Stomach (tissue), 8 donors: ENCODE measurements at regions not wholly inside any gene's neighbourhood (a gene's known extent, or its start where the extent isn't known, plus 50 kb on each side); places are given as distances from the start of the nearest gene placed in this dataset.

ENCODE experiments used
- DNase-seq, 2 donors: peaks; one replicate each; pipeline versions ENCODE4 v3.0.0 to v3.0.0-alpha.2; 2013 to 2019
- H3K27ac ChIP-seq, 5 donors: fragments of 200-600 bp in 4 of 5; sonication (generic) in 4 of 5; one replicate each; pipeline ENCODE4 v1.5.1; 2013 to 2019; ENCODE audit warnings: mild to moderate bottlenecking in 1 of 5, moderate library complexity in 1 of 5
- H3K27me3 ChIP-seq, 3 donors: fragments of 200-600 bp; sonication (generic); one replicate each; pipeline ENCODE4 v1.5.1; 2017 to 2019; ENCODE audit warnings: mixed run types in 1 of 3
- H3K36me3 ChIP-seq, 4 donors: fragments of 200-600 bp; sonication (generic); 1 replicate in 3 of 4; 2 replicates in 1 of 4; pipeline ENCODE4 v1.5.1; 2016 to 2019
- H3K4me1 ChIP-seq, 4 donors: fragments of 200-600 bp; sonication (generic); one replicate each; pipeline ENCODE4 v1.5.1; 2016 to 2019
- H3K4me3 ChIP-seq, 4 donors: fragments of 200-600 bp; sonication (generic) in 3 of 4; one replicate each; pipeline ENCODE4 v1.5.1; 2016 to 2019; ENCODE audit warnings: mild to moderate bottlenecking in 1 of 4
- H3K9me3 ChIP-seq, 4 donors: fragments of 200-600 bp; sonication (generic); one replicate each; pipeline ENCODE4 v1.5.1; 2016 to 2019
- EP300 ChIP-seq: sonication (generic); formaldehyde crosslinking; IDR thresholded peaks from one replicate; pipeline ENCODE4 v1.6.1; 2017; ENCODE audit warnings: antibody characterized with exemption
- POLR2A ChIP-seq, 4 donors: fragments of 450-650 bp; IDR thresholded peaks; one replicate each; pipeline ENCODE4 v1.6.1; 2016; ENCODE audit warnings: antibody characterized with exemption in 4 of 4, control low read depth in 2 of 4, mild to moderate bottlenecking in 1 of 4, moderate library complexity in 1 of 4
- POLR2AphosphoS5 ChIP-seq, 3 donors: sonication (generic); formaldehyde crosslinking; IDR thresholded peaks; one replicate each; pipeline ENCODE4 v1.6.1; 2016; ENCODE audit warnings: antibody characterized with exemption in 3 of 3
- WGBS, 5 donors: extraction: QIAGEN DNeasy Blood & Tissue Kit in 3 of 5; methylation state at CpG; one replicate each; pipeline versions ENCODE4 v1.1.5 to v1.1.7; 2013 to 2018; 5-methylcytosine and 5-hydroxymethylcytosine counted together
- intact Hi-C: fragments of 100-400 bp; cut with DNase I; formaldehyde crosslinking; loops from one replicate; pipeline ENCODE4 v1.15.1; 2023; ENCODE audit warnings: low total_unique reads
- TF ChIP-seq, protein P1 (sequence below), 7 experiments: fragments of 450-650 bp in 4 of 7; fragments of 200-600 bp in 3 of 7; sonication (generic) in 3 of 7; IDR thresholded peaks; one replicate each; pipeline ENCODE4 v1.5.1; 2016 to 2019; ENCODE audit warnings: antibody characterized with exemption in 7 of 7, control low read depth in 2 of 7, mild to moderate bottlenecking in 1 of 7
- donor health status: healthy with polysubstance abuse.
- donor health status: Bipolar disorder and iron deficiency.
- donor health status: healthy.

DNA sequence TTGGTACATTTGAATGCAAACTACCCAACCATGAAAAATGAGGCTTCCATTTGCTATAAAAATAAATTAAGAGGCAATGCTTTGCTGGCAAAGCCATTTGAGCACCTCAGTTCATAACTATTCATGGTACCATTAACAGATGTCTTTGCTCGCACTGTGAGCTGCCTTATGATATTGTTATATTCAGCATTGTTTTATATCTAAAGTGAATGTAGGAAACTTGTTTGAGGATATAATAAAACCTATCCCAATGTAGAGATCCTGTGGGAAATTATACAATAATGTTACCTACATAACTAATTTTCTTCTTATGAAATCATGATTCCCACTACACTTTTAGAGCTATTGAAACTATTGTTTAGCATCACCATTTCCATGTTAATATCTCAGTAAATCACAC, 125.2 kb upstream of the TRAM1L1 start:
- Histone ChIP-seq H3K4me1 (no peaks in the 10 kb centered on the region), H3K27ac (no peak overlapping the region), H3K36me3 (no peaks in the 10 kb centered on the region), H3K27me3 (no peaks in the 10 kb centered on the region), H3K9me3 (no peaks in the 10 kb centered on the region), H3K4me3 (no peak overlapping the region)
- DNase-seq = no peak
- intact Hi-C loops = no loop called here
- WGBS, 5 donors = 79 to 97% (median 94%) methylated on average over 1 of the region's 1 CpG
- TF ChIP-seq, protein P1, sequence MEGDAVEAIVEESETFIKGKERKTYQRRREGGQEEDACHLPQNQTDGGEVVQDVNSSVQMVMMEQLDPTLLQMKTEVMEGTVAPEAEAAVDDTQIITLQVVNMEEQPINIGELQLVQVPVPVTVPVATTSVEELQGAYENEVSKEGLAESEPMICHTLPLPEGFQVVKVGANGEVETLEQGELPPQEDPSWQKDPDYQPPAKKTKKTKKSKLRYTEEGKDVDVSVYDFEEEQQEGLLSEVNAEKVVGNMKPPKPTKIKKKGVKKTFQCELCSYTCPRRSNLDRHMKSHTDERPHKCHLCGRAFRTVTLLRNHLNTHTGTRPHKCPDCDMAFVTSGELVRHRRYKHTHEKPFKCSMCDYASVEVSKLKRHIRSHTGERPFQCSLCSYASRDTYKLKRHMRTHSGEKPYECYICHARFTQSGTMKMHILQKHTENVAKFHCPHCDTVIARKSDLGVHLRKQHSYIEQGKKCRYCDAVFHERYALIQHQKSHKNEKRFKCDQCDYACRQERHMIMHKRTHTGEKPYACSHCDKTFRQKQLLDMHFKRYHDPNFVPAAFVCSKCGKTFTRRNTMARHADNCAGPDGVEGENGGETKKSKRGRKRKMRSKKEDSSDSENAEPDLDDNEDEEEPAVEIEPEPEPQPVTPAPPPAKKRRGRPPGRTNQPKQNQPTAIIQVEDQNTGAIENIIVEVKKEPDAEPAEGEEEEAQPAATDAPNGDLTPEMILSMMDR (IDR thresholded peaks at IDR 0.05) = no peak
- TF ChIP-seq EP300 (no peak), POLR2A (IDR thresholded peaks at IDR 0.05) (no peak), POLR2AphosphoS5 (IDR thresholded peaks at IDR 0.05) (no peak)

DNA sequence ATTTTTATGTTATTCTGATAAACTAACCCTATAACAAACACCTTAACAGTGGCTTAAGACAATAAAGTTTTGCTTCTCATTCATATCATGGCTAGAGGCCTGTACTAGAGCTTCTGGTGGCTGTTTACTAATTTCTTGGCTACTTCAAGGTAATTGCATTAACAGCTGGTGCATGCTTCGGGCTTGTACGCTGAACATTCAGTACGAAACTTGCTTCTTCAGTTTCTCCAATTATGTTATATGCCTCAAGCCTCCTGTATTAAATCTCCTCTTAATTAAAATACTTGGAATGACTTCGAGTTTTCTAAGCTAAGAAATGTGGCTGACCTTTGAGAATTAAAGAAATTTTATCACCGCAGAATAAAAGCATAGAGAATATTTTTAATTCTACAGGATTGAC, 138.9 kb upstream of the TRAM1L1 start:
- Histone ChIP-seq H3K27ac (no peak overlapping the region), H3K9me3 (no peaks in the 10 kb centered on the region), H3K27me3 (no peaks in the 10 kb centered on the region), H3K36me3 (no peaks in the 10 kb centered on the region), H3K4me1 (no peaks in the 10 kb centered on the region), H3K4me3 (no peak overlapping the region)
- intact Hi-C loops = no loop called here
- TF ChIP-seq POLR2AphosphoS5 (IDR thresholded peaks at IDR 0.05) = no peak
- TF ChIP-seq POLR2A (IDR thresholded peaks at IDR 0.05) = no peak
- TF ChIP-seq, protein P1 (IDR thresholded peaks at IDR 0.05) = no peak
- TF ChIP-seq EP300 = no peak
- 74 to 84% (median 80%) methylated on average over 5 of the region's 5 CpGs for WGBS, 5 donors
- peak in 1 of 2 donors; percentile 2 for DNase-seq

DNA sequence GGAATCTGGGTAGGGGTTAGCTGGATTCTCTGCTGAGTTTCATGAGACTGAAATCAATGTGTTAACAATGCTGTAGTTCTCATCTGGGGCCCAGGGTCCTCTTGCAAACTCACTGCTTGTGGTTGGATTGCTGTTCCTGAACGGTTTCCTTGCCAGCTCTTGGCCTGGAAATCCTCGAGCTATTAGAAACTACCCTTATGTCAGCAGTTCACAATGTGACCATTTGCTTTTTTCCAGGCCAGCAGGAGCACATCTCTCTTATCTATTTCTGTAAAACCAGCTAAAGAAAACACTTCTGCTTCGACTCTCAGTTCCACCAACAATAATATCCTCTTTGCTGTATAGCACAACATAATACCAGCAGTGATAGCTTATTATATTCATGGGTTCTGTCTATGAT, 140.1 kb upstream of the TRAM1L1 start:
- Histone ChIP-seq H3K4me3 (no peak overlapping the region), H3K4me1 (no peaks in the 10 kb centered on the region), H3K9me3 (no peaks in the 10 kb centered on the region), H3K27ac (no peak overlapping the region), H3K27me3 (no peaks in the 10 kb centered on the region), H3K36me3 (no peaks in the 10 kb centered on the region)
- TF ChIP-seq EP300 (no peak), POLR2AphosphoS5 (IDR thresholded peaks at IDR 0.05) (no peak), POLR2A (IDR thresholded peaks at IDR 0.05) (no peak)
- TF ChIP-seq, protein P1 (IDR thresholded peaks at IDR 0.05) = no peak
- intact Hi-C loops = no loop called here
- WGBS, 5 donors = 25 to 37% (median 33%) methylated on average over 3 of the region's 3 CpGs
- DNase-seq = peak in 1 of 2 donors; percentile 1

DNA sequence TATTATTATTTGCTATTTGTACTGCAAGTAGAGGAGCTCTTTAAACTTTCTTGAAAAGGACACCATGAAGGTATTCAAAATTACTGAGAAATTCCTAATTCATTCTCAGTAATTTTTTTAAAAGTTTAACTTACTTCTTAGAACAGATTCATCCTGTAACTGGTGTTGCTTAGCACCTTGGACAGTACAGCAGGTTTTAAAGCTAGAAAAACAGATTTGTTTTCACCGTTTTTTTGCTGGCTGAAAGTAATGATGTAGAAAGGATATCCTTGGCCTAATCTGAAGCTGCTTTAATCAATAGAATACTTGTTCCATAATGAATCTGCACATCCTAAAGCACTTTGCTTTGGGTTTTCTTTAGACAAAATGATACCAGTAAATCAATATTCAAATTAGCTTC, 142.5 kb upstream of the TRAM1L1 start:
- H3K36me3 ChIP-seq = no peaks in the 10 kb centered on the region
- H3K9me3 ChIP-seq = no peaks in the 10 kb centered on the region
- DNase-seq = no peak
- no peak overlapping the region for H3K27ac ChIP-seq
- WGBS, 5 donors = 57 to 69% (median 59%) methylated on average over 1 of the region's 1 CpG
- TF ChIP-seq POLR2AphosphoS5 (IDR thresholded peaks at IDR 0.05) (no peak), EP300 (no peak), POLR2A (IDR thresholded peaks at IDR 0.05) (no peak)
- TF ChIP-seq, protein P1 (IDR thresholded peaks at IDR 0.05) = no peak
- no peak overlapping the region for H3K4me3 ChIP-seq
- H3K27me3 ChIP-seq = no peaks in the 10 kb centered on the region
- H3K4me1 ChIP-seq = no peaks in the 10 kb centered on the region
- intact Hi-C loops = no loop called here
